ENCODE measurements at regions not wholly inside any gene's neighbourhood (a gene's known extent, or its start where the extent isn't known, plus 50 kb on each side); places are given as distances from the start of the nearest gene placed in this dataset.

GRCh38 chr7:53719122-53719521 lies 683.7 kb downstream of the POM121L12 start:
- TF ChIP-seq POLR2A (IDR thresholded peaks at IDR 0.05), result no peak
- no peak for TF ChIP-seq CTCF (IDR thresholded peaks at IDR 0.05)
